ENCODE measurements at regions not wholly inside any gene's neighbourhood (a gene's known extent, or its start where the extent isn't known, plus 50 kb on each side); places are given as distances from the start of the nearest gene placed in this dataset.
"Not testable (repeated sequence)": the region's sequence is repeated elsewhere in the genome, so short reads cannot be mapped to it uniquely, and the experiment has no call there.

DNA sequence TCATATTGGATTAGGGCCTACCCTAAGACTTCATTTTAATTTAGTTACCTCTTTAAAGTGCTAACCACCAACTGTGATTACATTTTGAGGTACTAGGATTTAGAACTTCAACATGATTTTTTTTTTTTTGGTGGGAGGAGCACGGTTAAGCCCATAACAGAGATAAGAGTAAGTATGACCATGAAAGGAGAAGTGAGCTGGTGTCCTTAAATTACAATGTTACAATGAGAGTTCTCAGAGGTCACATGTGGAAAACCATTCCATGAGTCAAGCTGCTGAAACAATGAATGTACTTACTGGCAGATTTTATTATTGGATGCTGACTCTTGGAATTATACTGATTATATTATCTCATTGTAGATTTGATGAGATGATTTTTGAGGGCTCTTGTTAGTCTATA is 779.3 kb upstream of the CITED2 start:
- DNase-seq: no peak

DNA sequence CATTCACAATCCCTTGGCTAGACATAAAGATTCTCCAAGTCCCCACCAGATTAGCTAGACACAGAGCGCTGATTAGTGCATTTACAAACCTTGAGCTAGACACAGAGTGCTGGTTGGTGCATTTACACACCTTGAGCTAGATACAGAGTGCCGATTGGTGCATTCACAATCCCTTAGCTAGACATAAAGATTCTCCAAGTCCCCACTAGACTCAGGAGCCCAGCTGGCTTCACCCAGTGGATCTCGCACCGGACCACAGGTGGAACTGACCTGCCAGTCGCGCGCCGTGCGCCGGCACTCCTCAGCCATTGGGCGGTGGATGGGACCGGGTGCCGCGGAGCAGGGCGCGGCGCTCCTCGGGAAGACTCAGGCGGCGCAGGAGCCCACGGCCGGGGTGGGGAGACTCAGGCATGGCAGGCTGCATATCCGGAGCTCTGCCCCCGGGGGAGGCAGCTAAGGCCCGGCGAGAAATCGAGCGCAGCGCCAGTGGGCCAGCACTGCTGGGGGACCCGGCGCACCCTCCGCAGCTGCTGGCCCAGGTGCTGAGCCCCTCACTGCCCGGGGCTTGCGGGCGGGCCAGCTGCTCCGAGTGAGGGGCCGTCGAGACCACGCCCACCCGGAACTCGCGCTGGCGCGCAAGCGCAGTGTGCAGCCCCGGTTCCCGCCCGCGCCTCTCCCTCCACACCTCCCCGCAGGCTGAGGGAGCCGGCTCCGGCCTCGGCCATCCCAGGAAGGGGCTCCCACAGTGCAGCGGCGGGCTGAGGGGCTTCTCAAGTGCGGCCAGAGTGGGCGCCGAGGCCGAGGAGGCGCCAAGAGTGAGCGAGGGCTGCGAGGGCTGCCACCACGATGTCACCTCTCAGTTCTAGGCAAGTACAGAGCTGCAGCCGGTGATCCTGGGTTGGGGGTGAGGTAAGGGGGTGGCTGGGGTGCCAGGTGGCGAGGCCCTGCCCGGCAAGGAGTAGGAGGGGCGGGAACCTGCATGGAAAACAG is 773.7 kb upstream of the CITED2 start:
- DNase-seq: not testable (repeated sequence)

DNA sequence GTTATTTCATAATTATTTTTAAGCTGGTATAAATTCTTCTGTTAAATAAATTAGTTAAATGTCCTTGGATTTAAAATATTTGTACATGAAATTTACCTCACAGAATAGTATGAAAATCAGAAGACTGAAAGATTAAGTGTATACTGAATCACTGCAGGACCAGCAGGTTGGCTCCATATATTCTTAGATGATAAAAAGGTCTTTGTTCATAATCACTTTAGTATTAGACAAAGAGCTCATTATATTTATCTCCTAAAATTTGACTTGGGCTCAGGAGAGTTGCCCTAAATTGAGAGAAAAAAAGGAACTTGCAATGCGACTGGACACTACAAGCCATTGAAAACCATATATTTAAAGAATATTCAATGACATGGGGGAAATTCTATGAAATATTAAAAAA is 766.4 kb upstream of the CITED2 start:
- no peak for DNase-seq

DNA sequence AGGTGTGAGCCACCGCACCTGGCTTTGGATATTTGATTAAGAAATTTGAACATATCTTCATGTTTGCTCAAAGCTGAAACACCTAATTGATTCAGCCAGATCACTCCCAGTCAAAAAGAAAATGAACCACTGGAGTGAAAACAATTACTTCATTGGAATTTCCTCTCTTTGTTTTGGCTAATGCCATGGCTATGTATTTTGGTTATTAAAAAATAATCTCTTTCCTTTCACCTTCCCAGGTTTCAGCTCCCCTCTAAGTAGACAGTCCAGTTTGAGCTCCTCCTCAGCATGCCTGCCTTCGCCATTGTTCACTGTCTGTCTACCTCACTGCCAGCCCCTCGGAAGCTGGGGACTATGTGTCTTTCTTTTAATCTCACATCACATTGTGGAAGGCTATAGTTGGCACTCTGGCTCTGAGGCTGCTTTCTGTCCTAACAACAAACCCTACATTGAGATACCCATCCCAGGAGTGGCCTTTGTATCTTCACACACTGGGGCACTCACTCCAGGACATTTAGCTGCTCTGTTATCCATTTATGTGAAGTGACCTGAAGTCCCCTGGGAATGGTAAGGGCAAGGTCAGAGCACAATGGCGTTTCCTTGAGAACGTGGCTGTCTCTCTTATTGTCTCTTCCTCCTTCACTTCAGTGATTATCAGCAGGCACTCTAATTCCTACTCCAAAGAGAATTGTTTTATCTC is 764.0 kb upstream of the CITED2 start:
- no peak for DNase-seq

DNA sequence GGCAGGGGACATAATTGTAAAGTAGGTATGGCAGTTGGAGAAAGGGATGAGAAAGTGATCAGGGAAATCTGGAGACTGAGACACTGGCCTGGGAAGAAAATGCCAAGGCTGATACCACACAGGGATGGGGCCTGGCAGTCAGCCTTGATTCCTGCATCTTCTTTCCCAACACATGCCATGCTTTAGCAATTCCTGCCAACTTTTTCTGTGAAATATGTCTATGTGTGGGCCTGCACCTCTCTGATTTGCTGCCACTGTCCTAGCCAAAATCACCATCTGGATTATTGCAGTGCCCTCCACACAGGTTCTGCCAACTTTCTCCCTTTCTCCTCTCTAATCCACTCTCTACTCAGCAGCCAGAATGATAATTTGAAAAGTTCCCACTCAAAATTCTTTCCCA is 759.8 kb upstream of the CITED2 start:
- no peak for DNase-seq

DNA sequence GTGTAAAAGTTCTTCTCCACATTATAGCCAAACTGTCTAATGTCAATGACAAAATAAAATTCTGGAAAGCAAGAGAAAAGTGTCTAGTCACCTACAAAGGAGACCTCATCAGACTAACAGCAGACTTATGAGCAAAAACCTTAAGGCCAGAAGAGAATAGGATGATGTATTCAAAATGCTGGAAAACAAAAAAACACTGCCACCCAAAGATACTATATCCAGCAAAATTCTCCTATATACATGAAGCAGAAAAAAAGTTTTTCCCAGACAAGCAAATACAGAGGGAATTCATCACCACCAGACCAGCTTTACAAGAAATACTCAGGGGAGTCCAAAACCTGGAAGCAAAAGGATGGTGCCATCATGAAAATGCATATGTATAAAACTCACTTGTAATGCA is 755.6 kb upstream of the CITED2 start:
- DNase-seq: no peak

DNA sequence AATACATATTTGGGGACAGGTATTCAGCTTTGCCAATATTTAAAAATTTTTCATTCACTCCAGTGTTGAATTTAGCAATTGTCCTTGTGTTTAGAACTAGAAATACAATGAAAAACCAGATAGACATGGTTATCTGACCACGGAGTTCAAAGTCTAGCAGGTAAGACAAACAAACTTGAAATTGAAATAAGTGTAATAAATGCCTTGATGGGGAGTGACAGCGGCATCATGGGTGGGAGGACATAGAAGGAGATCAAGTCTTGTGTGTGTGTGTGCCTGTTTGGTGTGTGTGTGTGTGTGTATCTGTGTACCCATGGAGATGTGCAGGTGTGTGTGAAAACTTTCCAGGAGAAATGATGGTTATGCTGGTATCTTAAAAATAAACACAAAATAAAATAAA is 750.0 kb upstream of the CITED2 start:
- DNase-seq: no peak

DNA sequence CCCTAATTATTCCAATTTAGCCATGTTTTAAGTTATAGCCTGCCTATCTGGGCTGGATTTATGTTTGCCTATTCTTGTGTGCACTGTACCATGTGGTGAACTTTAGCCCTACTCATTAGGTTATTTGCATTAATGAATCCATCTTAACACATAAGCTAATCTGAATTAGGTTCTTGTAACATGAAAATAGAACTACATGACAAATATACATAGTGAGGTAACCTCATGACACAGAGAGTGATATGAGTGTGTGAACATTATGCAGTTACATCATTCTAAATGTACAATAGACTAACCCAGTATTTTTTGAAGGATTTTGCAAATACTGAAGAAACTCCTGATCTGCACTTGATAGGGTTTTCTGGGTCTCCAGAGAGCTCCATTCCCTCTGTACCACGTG is 733.7 kb upstream of the CITED2 start:
- DNase-seq: no peak

DNA sequence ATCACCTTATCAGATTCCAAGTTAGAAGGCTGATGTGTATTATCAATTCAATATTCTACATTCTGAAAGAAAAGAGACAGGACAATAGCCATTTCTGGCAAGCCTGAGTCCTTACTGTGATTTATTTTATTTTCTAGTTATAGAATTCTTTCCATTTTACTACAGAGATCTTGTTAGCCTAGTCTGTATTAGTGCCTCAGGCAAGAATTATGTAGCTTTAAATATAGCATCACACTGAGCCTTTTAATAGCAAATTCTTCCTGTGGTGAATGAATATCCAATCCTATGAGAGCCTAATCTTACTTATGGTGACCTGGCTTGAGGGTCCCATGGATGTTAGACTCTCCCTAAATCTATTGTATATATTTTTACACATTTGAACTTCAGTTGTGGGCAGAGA is 732.8 kb upstream of the CITED2 start:
- no peak for DNase-seq

DNA sequence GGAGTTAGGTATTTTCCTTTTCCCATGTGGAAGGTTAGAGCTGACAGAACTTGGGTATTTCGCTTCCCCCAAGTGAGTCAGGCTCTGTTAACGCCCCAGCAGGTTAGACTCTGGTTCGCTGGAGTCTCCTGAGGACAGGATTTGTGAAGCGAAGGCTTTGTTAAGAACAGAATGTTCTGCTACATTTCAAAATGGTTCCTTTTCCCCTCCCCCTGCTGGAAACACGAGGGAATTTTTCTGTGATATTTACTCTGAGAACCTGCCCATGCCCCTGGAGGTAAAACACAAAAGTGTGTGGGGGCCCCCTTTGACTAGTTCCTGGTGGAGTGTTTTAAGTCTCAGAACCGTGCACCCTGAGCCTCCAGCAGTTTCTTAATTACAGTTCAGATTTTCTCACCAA is 731.4 kb upstream of the CITED2 start:
- DNase-seq: no peak

DNA sequence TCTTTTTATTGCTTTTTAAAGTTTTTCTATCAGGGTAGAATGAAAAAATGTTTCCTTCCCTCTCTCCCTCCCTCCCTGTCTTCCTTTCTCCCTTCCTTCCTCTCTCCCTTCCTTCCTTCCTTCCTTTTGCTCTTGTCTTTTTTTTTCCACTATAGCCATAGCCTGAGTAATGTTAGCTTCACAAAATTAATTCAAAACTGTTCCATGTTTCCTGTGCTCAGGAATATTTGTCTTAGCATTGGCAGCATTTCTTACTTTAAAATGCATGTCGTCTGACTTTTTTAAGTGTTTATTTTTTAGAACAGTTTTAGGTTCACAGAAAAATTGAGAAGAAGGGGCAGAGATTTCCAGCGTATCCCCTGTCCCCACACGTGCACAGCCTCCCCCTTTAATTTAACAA is 730.8 kb upstream of the CITED2 start:
- no peak for DNase-seq

DNA sequence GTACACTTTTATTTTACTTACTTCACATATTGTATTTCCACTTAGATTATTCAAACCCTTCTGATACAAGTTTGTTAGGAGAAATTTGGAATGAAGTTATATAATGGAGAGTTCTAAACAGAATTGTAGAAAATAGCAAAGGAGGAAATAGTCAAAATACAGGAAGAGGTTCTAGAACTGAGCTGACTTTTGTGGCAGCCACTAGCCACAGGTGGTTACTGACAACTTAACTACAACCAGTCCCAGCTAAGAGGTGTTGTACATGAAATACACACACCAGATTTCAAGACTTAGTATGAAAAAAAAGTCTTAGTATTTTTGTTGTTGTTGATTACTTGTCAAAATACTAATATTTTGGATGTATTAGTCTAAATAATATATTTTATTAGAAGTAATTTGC is 727.4 kb upstream of the CITED2 start:
- DNase-seq: no peak

DNA sequence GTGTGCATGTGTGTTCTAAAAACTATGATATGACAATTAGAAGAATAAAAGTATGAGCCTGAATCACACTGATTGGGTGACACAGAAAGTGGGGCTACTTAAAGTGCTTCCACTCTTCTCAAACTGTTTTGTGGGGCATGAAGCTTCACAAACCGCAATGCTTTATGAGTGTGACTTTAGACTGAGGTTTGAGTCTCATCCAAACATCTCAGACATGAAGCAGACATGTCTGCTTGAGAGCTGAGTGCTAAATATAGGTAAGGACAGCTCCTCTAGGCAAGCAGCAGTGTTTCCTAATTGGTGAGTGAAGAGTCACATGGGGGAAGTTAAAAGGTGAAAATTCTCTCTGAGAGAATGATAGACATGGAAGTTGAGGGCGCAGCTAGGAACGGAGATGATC is 726.9 kb upstream of the CITED2 start:
- no peak for DNase-seq

DNA sequence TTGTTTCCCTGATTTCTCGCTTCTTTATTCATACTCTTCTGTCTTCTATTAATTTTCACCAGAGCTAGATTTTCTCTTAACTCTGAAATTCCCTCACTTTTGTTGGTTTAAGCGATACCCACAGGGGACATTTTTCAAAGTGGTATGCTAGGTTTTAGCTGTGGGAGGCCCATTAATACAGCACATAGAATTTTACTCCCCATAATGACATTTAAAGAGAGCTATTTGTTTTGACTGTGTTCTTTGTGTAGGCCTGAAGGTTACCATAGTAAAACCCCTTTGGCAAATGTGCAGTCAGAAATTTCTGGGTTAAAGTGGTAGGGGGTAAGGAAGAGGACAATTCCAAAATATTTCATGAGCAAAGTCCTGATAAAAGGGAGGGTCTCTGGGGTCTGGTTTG is 721.1 kb upstream of the CITED2 start:
- no peak for DNase-seq

DNA sequence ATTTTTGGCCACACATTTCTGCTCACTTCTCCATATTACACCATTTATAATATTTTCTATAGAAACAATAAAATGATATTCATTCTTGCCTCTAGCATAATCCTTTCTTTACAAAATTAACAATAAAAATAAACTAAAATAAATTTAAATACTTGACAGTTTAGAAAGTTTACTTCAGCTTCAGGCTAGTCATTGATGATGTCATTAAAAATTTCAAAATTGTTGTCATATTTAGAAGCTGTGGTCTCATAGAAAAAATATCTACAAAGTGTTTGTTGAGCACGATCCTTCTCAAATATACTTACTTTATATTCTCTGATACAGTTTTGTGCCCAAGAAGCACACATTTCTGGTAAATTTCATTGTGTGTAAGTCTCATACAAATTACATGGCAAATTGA is 717.4 kb upstream of the CITED2 start:
- DNase-seq: no peak

DNA sequence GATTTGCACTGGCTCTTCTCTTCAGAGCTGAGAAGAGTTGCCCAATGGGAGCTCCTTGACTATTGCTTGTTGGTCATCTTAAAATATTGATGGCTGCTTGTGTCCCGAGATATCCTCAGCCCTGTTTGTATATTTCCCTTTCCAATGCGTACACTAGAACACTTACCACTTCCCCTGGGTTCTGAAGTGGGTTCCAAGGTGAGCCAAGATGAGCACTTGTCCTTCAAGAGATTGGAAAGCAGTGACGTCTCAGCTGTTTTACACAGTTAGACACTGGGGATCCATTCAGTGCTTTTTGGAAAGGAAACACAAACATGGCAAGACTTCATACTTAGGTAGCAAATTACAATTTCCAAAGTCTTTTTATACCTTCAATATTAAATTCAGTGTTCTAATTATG is 716.4 kb upstream of the CITED2 start:
- no peak for DNase-seq

DNA sequence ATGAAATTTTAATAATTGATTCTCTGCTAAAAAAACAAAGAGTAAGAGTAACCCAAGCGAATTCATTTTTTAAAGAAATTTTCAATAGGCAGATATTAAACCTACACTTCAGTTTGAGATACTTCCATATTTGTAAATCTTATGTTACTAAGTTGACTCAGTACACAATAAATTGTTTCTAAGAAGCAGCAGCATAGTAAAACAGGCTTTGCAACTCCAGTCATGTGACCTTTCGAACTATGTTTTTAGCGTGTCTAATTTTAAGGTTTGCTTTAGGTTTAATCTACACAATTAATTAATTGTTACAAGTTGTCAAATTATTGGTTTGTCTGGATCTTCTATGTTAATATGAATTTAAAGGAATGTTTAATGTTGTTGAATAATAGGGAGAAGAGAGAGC is 708.9 kb upstream of the CITED2 start:
- DNase-seq: no peak

DNA sequence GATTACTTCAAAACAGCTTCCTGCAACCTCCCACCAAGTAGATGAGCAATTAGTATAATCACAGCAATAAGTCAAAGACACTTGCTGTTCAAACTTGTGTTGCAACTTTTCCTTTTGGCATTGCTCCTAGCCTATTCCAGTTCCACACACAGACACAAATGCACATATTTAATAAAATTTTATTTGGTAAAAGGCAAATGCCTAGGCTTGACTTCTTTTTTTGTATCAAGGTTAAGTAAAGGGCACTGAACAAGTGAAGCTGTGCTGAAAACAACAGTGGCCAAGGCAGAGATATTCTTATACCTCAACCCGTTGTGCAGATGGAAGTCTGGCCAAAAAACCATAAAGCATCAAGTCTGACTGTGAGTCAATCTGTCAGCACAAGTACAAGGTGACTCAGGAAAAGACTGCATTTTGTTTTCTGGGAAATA is 708.4 kb upstream of the CITED2 start:
- DNase-seq: no peak

DNA sequence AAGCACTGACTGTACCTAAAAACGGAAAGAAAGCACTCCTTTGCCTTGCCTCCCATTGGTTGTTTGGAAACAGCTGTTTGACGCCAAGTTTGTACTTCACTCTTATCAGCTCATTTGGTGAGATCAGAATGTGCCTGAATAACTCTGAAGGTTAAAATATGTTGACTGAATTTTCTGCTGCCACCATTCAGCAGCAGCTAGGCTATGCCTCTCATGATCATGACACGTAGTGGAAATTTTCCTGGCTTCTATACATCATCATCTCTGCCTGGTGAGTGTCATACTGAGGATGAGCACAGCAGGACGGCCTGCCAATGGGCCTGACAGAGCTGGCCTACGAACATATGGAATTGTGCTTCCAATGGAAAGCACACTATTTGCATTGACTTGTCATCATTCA is 704.9 kb upstream of the CITED2 start:
- no peak for DNase-seq

DNA sequence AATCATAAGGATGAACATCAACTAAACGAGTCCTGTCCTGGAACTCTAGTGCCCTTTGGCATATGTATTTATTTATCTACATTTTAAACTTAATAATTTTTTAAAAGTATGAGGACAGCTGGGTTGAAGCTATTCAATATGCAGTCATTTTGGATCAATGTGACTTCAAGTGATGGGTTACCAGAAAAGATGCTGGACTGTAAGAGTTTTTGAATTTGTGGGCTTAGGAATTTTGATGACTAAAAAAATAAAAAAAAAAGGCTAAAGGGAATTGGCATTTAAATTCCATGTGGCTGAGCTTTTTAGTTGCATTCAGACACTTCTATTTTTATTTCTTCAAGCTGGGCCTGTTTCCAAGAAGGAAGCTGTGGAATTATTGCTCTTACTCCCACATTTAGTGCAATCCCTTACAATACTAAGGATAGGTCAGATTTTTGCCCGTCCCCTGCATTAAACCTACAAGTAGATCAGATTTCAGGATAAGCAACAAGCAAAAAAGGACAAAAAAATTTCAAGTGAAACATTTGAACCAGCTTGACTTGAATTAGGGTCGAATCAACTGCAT is 704.2 kb upstream of the CITED2 start:
- no peak for DNase-seq

DNA sequence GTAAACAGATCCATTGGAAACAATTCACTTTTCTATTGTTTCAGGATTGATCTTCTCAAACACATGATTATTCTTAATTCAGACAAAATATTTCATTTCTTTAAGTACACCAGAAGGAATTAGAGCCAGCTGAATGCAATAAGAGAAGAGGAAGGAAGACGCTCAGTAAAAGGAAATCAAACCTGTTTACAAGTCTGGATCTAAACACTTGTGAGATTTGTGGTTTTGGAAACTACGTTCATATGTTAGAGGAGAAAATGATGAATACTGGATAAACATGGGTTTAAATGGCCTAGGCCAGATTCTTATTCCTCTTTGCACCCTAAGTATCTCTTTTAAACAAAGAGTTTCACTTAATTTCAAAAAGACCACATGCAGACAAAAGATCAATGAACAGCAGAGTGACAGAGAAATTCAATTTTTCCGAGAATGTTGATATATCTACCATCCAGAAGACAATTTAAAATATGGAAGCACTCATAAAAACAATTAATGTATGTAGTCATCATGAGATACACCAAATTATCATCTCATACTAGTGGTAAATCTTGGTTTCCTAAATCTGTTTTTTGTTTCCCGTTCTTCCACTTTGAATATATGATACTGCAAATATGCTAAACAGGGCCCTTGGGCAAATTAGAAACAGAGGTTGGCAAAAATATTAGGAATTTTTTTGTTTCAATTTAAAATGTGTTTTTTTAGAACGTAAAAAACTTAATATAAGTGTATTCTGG is 703.5 kb upstream of the CITED2 start:
- no peak for DNase-seq

DNA sequence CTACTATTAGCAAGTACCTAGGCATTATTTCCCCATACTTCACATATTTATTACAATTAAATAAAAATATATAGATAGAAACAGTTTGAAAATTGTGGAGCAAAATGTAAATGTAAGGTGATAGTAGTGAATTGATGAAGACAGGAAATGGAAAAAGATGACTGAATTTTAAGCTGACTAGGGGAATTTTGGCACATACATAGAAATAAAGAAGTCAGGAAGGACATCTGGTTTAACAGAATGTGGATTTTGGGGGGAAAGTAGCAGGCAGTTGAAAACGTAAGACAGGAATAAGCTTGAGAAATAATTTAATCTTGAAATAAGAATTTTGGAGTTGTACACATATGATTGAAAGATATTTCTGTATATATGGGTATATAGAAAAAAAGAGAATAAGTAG is 701.7 kb upstream of the CITED2 start:
- DNase-seq: no peak

DNA sequence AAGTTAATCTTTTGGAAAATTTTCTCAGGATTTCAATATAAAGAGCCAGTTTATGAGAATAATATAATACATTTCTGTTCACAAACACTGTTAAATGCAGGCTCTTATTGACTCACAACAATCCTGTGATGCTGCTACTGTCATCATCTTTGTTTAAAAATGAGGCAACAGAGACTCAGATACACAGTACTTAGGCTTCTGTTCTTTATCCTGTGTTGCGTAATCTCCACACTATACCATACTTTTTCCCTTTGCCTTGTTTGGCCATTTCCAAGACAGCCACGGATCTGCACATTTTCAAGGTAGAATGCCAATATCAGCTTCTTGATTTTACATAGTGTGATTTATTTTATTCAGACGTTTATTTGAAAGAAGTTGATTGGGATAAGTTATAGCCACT is 699.0 kb upstream of the CITED2 start:
- DNase-seq: no peak
